Cardiac muscle cell (in vitro differentiated cells and primary cell): ENCODE measurements at regions not wholly inside any gene's neighbourhood (a gene's known extent, or its start where the extent isn't known, plus 50 kb on each side); places are given as distances from the start of the nearest gene placed in this dataset.

ENCODE experiments used
- DNase-seq, 2 donors: peaks; one replicate each; pipeline versions ENCODE4 v3.0.0 to v3.0.0-alpha.2; 2010 to 2017; ENCODE audit warnings: low read depth in 1 of 2, low spot score in 1 of 2
- H3K27ac ChIP-seq: fragments of 200-600 bp; sonication (generic); 2 replicates; pipeline ENCODE4 v1.5.1; 2016
- H3K27me3 ChIP-seq: fragments of 200-600 bp; sonication (generic); 2 replicates; pipeline ENCODE4 v1.6.0; 2016; ENCODE audit warnings: control low read depth
- H3K36me3 ChIP-seq: fragments of 200-600 bp; sonication (generic); 2 replicates; pipeline ENCODE4 v1.5.1; 2016; ENCODE audit warnings: control low read depth
- H3K4me1 ChIP-seq: fragments of 200-600 bp; sonication (generic); 2 replicates; pipeline ENCODE4 v1.8.1; 2017; ENCODE audit warnings: low read depth, mild to moderate bottlenecking, mixed run types
- H3K4me3 ChIP-seq: fragments of 200-600 bp; sonication (generic); 2 replicates; pipeline ENCODE4 v1.5.1; 2016; ENCODE audit warnings: mild to moderate bottlenecking
- H3K9me3 ChIP-seq: fragments of 200-600 bp; sonication (generic); 2 replicates; pipeline ENCODE4 v1.5.1; 2017; ENCODE audit warnings: low read depth, mild to moderate bottlenecking, control low read depth
- TF ChIP-seq, protein P1 (sequence below): IDR thresholded peaks from 2 replicates; pipeline ENCODE4 v1.5.1; 2012; ENCODE audit warnings: low read depth, mild to moderate bottlenecking, low read length

GRCh38 chr22:44363980-44364750, 51.4 kb upstream of the SHISAL1 start:
- Histone ChIP-seq H3K9me3 (no peaks in the 10 kb centered on the region), H3K27ac (no peak overlapping the region), H3K36me3 (no peaks in the 10 kb centered on the region), H3K4me3 (no peak overlapping the region), H3K4me1 (no peaks in the 10 kb centered on the region), H3K27me3 (no peaks in the 10 kb centered on the region)
- no peak for DNase-seq
- TF ChIP-seq, protein P1, sequence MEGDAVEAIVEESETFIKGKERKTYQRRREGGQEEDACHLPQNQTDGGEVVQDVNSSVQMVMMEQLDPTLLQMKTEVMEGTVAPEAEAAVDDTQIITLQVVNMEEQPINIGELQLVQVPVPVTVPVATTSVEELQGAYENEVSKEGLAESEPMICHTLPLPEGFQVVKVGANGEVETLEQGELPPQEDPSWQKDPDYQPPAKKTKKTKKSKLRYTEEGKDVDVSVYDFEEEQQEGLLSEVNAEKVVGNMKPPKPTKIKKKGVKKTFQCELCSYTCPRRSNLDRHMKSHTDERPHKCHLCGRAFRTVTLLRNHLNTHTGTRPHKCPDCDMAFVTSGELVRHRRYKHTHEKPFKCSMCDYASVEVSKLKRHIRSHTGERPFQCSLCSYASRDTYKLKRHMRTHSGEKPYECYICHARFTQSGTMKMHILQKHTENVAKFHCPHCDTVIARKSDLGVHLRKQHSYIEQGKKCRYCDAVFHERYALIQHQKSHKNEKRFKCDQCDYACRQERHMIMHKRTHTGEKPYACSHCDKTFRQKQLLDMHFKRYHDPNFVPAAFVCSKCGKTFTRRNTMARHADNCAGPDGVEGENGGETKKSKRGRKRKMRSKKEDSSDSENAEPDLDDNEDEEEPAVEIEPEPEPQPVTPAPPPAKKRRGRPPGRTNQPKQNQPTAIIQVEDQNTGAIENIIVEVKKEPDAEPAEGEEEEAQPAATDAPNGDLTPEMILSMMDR = no peak

DNA sequence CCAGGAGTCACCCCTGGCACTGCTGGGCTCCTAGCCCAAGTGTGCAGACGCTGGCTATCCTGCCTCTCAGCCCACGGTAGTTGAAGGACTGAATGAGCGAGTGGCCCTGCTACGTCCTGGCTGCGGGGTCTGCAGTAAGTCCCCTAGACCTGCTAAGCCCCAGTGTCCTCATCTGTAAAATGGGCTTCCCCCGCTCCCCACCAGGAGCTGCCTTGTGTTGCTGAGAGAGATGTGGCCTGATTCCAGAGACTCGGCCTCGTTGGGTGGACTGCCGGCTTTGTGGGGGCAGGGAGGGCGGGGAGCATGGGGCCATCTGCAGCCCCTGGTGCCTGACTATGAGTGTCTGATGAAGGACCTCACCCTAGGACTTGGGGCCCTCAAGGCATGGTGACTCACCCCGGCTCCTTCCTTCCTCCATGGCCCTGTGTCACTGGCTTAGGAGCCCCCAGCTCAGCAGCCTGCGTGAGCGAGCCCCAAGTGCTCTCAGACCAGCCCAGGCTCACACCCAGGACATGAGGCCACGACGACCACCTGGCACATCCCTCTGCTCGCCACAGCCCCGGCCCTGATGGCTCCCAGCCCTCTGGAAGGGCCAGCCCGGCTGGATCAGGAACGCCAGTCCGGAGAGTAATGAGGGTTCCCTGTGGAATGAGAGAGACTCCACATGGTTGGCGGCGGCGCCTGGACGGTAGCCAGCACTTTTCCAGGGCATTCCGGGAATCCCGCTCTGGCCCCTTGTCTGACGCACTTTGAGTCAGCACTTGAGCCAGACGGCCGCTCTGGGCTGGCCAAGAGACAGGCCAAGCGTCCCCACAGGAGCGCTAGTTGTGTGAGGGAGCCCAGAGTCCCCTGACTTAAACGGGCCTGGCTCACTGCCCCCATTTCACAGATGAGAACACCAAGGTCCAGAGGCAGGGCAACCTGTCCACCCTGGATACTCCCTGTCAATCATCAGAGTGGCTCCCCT, 50.5 kb upstream of the SHISAL1 start:
- H3K27ac ChIP-seq = no peak overlapping the region
- H3K36me3 ChIP-seq = no peaks in the 10 kb centered on the region
- H3K4me3 ChIP-seq = no peak overlapping the region
- no peaks in the 10 kb centered on the region for H3K27me3 ChIP-seq
- TF ChIP-seq, protein P1 = no peak
- peaks cover 1% of the 10 kb centered on the region for H3K4me1 ChIP-seq
- H3K9me3 ChIP-seq = no peaks in the 10 kb centered on the region
- DNase-seq = peak in 1 of 2 donors; percentile 99

DNA sequence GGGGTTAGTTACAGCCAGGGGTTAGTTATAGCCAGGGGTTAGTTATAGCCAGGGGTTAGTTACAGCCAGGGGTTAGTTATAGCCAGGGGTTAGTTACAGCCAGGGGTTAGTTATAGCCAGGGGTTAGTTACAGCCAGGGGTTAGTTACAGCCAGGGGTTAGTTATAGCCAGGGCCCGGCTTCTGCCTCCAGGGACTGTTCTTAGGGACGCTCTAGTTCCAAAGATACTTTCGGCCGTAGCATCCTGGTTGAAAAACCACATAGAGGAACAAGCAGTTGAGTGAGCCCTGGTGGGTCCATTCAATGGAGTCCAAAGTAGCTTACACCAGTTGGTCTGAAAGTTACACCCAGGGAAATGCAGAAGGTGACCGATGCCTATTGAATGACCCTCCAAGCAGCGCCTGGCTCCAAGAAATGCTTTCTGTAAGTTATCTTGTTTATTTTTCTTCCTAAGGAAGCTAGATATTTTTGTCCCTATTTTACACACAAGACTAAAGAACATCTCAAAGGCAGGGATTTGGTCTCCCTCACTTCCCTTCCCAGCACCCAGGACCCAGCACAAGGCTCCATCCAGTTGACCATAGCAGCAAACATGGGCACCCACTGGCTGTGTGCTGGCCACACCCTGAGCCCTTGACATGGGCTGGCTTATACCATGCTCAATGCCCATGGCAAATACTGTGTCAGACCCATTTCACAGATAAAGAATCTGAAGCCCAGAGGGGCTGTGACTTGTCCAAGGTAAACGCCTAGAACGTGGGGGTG, 49.7 kb upstream of the SHISAL1 start:
- Histone ChIP-seq H3K4me1 (peaks cover 6% of the 10 kb centered on the region), H3K4me3 (no peak overlapping the region), H3K9me3 (no peaks in the 10 kb centered on the region), H3K36me3 (no peaks in the 10 kb centered on the region), H3K27ac (no peak overlapping the region), H3K27me3 (no peaks in the 10 kb centered on the region)
- TF ChIP-seq, protein P1 = no peak
- DNase-seq = no peak
